H1 (cell line): ENCODE measurements at regions not wholly inside any gene's neighbourhood (a gene's known extent, or its start where the extent isn't known, plus 50 kb on each side); places are given as distances from the start of the nearest gene placed in this dataset.

Experiments
- CTCF ChIA-PET: fragments of 300-600 bp; sonication (Branson Sonifier 250); formaldehyde crosslinking; loops from one replicate; lab custom pipeline; 2021; ENCODE audit not compliant: partially characterized antibody; lab: Charles Lee
- POLR2A ChIA-PET: fragments of 300-600 bp; sonication (Branson Sonifier 250); formaldehyde crosslinking; loops from one replicate; lab custom pipeline; 2021; ENCODE audit warnings: inconsistent platforms; ENCODE audit not compliant: partially characterized antibody; lab: Charles Lee
- DNase-seq, 2 experiments: peaks; one replicate each; pipeline versions ENCODE4 v3.0.0 to v3.0.0-alpha.2; 2010 to 2022; ENCODE audit warnings: low spot score in 2 of 2, low read depth in 1 of 2, mixed read lengths in 1 of 2
- FAIRE-seq: peaks from 2 replicates; lab custom pipeline; 2011; peaks lifted over from hg19 to GRCh38; lab: Jason Lieb, UNC
- H2AFZ ChIP-seq: 2 replicates; pipeline ENCODE4 v1.8.1; 2012; ENCODE audit warnings: low read length, inconsistent platforms
- H2AK5ac ChIP-seq: 2 replicates; pipeline ENCODE4 v1.6.1; 2013; ENCODE audit warnings: low read depth, low read length
- H2BK120ac ChIP-seq: replicated peaks from 2 replicates; pipeline ENCODE3; 2013; ENCODE audit warnings: low read depth, low read length, inconsistent platforms
- H2BK12ac ChIP-seq: 2 replicates; pipeline ENCODE4 v1.6.1; 2013; ENCODE audit warnings: low read depth, low read length
- H2BK15ac ChIP-seq: 2 replicates; pipeline ENCODE4 v1.6.1; 2013; ENCODE audit warnings: low read length
- H2BK20ac ChIP-seq: 2 replicates; pipeline ENCODE4 v1.6.1; 2013; ENCODE audit warnings: low read length
- H2BK5ac ChIP-seq: 2 replicates; pipeline ENCODE4 v1.6.1; 2013; ENCODE audit warnings: low read depth, low read length
- H3K14ac ChIP-seq: 2 replicates; pipeline ENCODE4 v1.6.1; 2013; ENCODE audit warnings: inconsistent platforms; ENCODE audit not compliant: insufficient read length
- H3K18ac ChIP-seq: 2 replicates; pipeline ENCODE4 v1.6.1; 2013; ENCODE audit warnings: low read length; ENCODE audit errors: extremely low read depth
- H3K23ac ChIP-seq: 2 replicates; pipeline ENCODE4 v1.6.1; 2013; ENCODE audit warnings: inconsistent platforms; ENCODE audit not compliant: insufficient read length
- H3K23me2 ChIP-seq: 2 replicates; pipeline ENCODE4 v1.6.1; 2013; ENCODE audit warnings: low read depth, low read length
- H3K27ac ChIP-seq: 2 replicates; pipeline ENCODE4 v1.6.1; 2011; ENCODE audit warnings: low read depth, low read length, inconsistent platforms
- H3K27me3 ChIP-seq, 4 experiments: replicated peaks in 1 of 4; 1 replicate in 1 of 4; 2 replicates in 3 of 4; pipeline versions ENCODE4 v1.6.1 to v1.8.1; 2011 to 2013; ENCODE audit warnings: low read length in 3 of 4, mild to moderate bottlenecking in 3 of 4, inconsistent platforms in 2 of 4, mixed read lengths in 2 of 4, moderate library complexity in 1 of 4; ENCODE audit not compliant: control insufficient read depth in 3 of 4, insufficient read depth in 3 of 4; ENCODE audit errors: extremely low read depth in 1 of 4
- H3K36me3 ChIP-seq, 4 experiments: 2 replicates each; pipeline versions ENCODE4 v1.6.1 to v1.8.1; 2011 to 2013; ENCODE audit warnings: mild to moderate bottlenecking in 4 of 4, low read length in 3 of 4, moderate library complexity in 2 of 4, control low read depth in 1 of 4, inconsistent platforms in 1 of 4; ENCODE audit not compliant: insufficient read depth in 4 of 4, control insufficient read depth in 2 of 4
- H3K4ac ChIP-seq: replicated peaks from 2 replicates; pipeline ENCODE3; 2013; ENCODE audit warnings: low read length, low read depth, mixed read lengths, inconsistent platforms; ENCODE audit not compliant: insufficient read length
- H3K4me1 ChIP-seq, 4 experiments: replicated peaks in 1 of 4; 1 replicate in 1 of 4; 2 replicates in 3 of 4; pipeline versions ENCODE4 v1.6.1 to v1.8.1; 2011 to 2013; ENCODE audit warnings: low read length in 3 of 4, inconsistent platforms in 2 of 4, mixed read lengths in 1 of 4; ENCODE audit not compliant: insufficient read depth in 4 of 4, control insufficient read depth in 3 of 4
- H3K4me2 ChIP-seq, 2 experiments: 2 replicates each; pipeline versions ENCODE4 v1.6.1 to v1.8.1; 2011 to 2013; ENCODE audit warnings: low read depth in 2 of 2, low read length in 2 of 2, control low read depth in 1 of 2, inconsistent platforms in 1 of 2, mild to moderate bottlenecking in 1 of 2; ENCODE audit not compliant: insufficient read depth in 1 of 2
- H3K4me3 ChIP-seq, 4 experiments: fragments of 200-600, 300-600 bp in 1 of 4; sonication (generic), shearing (Covaris generic), sonication (Bioruptor Twin) in 1 of 4; 2 replicates each; pipeline versions ENCODE4 v1.5.1 to v1.8.1; 2011 to 2016; ENCODE audit warnings: low read length in 4 of 4, low read depth in 3 of 4, control low read depth in 2 of 4, inconsistent platforms in 2 of 4, mild to moderate bottlenecking in 2 of 4, mixed read lengths in 1 of 4, moderate library complexity in 1 of 4; ENCODE audit not compliant: insufficient read depth in 2 of 4; ENCODE audit errors: extremely low read depth in 1 of 4
- H3K56ac ChIP-seq: replicated peaks from 2 replicates; pipeline ENCODE3; 2013; ENCODE audit warnings: low read depth, mild to moderate bottlenecking, mixed read lengths, low read length, inconsistent platforms; ENCODE audit not compliant: insufficient read length
- H3K79me1 ChIP-seq: 2 replicates; pipeline ENCODE4 v1.6.1; 2013; ENCODE audit warnings: low read depth, low read length, control low read depth
- H3K79me2 ChIP-seq, 2 experiments: 2 replicates each; pipeline versions ENCODE4 v1.6.1 to v1.8.1; 2012 to 2013; ENCODE audit warnings: low read length in 2 of 2, mild to moderate bottlenecking in 2 of 2, inconsistent platforms in 1 of 2; ENCODE audit not compliant: insufficient read depth in 2 of 2, control insufficient read depth in 1 of 2
- H3K9ac ChIP-seq, 4 experiments: replicated peaks in 1 of 4; 1 replicate in 1 of 4; 2 replicates in 3 of 4; pipeline versions ENCODE4 v1.6.1 to v1.8.1; 2011 to 2013; ENCODE audit warnings: low read depth in 3 of 4, low read length in 3 of 4, control low read depth in 2 of 4, mild to moderate bottlenecking in 2 of 4, moderate library complexity in 2 of 4, inconsistent platforms in 1 of 4; ENCODE audit errors: extremely low read depth in 1 of 4
- H3K9me3 ChIP-seq, 2 experiments: 2 replicates each; pipeline versions ENCODE4 v1.6.1 to v1.8.1; 2012 to 2013; ENCODE audit warnings: mild to moderate bottlenecking in 2 of 2, moderate library complexity in 2 of 2, control low read depth in 1 of 2, inconsistent platforms in 1 of 2, low read depth in 1 of 2, low read length in 1 of 2, mixed read lengths in 1 of 2; ENCODE audit not compliant: insufficient read depth in 2 of 2
- H4K20me1 ChIP-seq, 2 experiments: replicated peaks in 1 of 2; 2 replicates each; pipeline versions ENCODE3 to v1.8.1; 2011 to 2013; ENCODE audit warnings: inconsistent platforms in 2 of 2, low read length in 2 of 2, mild to moderate bottlenecking in 1 of 2; ENCODE audit not compliant: insufficient read depth in 2 of 2, control insufficient read depth in 1 of 2
- H4K5ac ChIP-seq: 2 replicates; pipeline ENCODE4 v1.6.1; 2013; ENCODE audit warnings: low read length, low read depth, mixed read lengths, inconsistent platforms; ENCODE audit not compliant: insufficient read length
- H4K8ac ChIP-seq: 2 replicates; pipeline ENCODE4 v1.8.0; 2013; ENCODE audit warnings: mild to moderate bottlenecking, moderate library complexity, low read length, inconsistent platforms; ENCODE audit not compliant: insufficient read depth; ENCODE audit errors: extremely low read depth
- H4K91ac ChIP-seq: replicated peaks from 2 replicates; pipeline ENCODE3; 2013; ENCODE audit warnings: low read length, mixed read lengths, inconsistent platforms; ENCODE audit not compliant: insufficient read length
- ASH2L ChIP-seq: fragments of 200-600, 300-600 bp; sonication (generic); IDR thresholded peaks from one replicate; pipeline ENCODE4 v1.7.1; 2017; ENCODE audit warnings: low read length
- ATF2 ChIP-seq: IDR thresholded peaks from 2 replicates; pipeline ENCODE4 v1.6.1; 2012; ENCODE audit warnings: low read length, inconsistent platforms
- ATF3 ChIP-seq: IDR thresholded peaks from 2 replicates; pipeline ENCODE4 v1.6.1; 2011; ENCODE audit warnings: low read depth, mild to moderate bottlenecking, low read length; ENCODE audit not compliant: insufficient read depth
- CBX8 ChIP-seq: fragments of 300-800, 300-1000 bp; sonication (generic); IDR thresholded peaks from 2 replicates; pipeline ENCODE4 v1.7.1; 2016; ENCODE audit warnings: low read depth, low read length, borderline replicate concordance
- NANOG ChIP-seq: IDR thresholded peaks from 2 replicates; pipeline ENCODE4 v1.6.1; 2011; ENCODE audit warnings: low read length, low read depth, mild to moderate bottlenecking, inconsistent platforms; ENCODE audit not compliant: insufficient read depth, poor library complexity, severe bottlenecking
- RFX5 ChIP-seq: IDR thresholded peaks from 2 replicates; pipeline ENCODE4 v1.6.1; 2011; ENCODE audit warnings: low read depth, low read length, improper control_type of control experiment, borderline replicate concordance
- SIX5 ChIP-seq: IDR thresholded peaks from 2 replicates; pipeline ENCODE4 v1.6.1; 2011; ENCODE audit warnings: mild to moderate bottlenecking, low read depth, low read length
- SRF ChIP-seq: IDR thresholded peaks from 2 replicates; pipeline ENCODE4 v1.6.1; 2011; ENCODE audit warnings: mild to moderate bottlenecking, low read depth, low read length, moderate library complexity
- TAF1 ChIP-seq: IDR thresholded peaks from 2 replicates; pipeline ENCODE4 v1.6.1; 2011; ENCODE audit warnings: mild to moderate bottlenecking, low read depth, low read length
- TBP ChIP-seq: IDR thresholded peaks from 2 replicates; pipeline ENCODE4 v1.6.1; 2011; ENCODE audit warnings: low read depth, low read length, improper control_type of control experiment
- TEAD4 ChIP-seq: IDR thresholded peaks from 2 replicates; pipeline ENCODE4 v1.6.1; 2012; ENCODE audit warnings: low read depth, low read length, inconsistent platforms, mixed read lengths
- USF2 ChIP-seq: IDR thresholded peaks from 2 replicates; pipeline ENCODE4 v1.6.1; 2011; ENCODE audit warnings: low read length, improper control_type of control experiment
- YY1 ChIP-seq: IDR thresholded peaks from 2 replicates; pipeline ENCODE4 v1.6.1; 2011; ENCODE audit warnings: low read depth, mild to moderate bottlenecking, low read length
- WGBS, 2 experiments: shearing (Covaris generic) in 1 of 2; methylation state at CpG; one replicate each; pipeline versions ENCODE4 v1.1.6 to v1.1.7; 2013 to 2015; ENCODE audit warnings: low lambda C conversion rate in 2 of 2, mixed read lengths in 2 of 2, inconsistent platforms in 1 of 2, low coverage in 1 of 2, missing lambda C conversion rate in 1 of 2; ENCODE audit not compliant: insufficient replicate concordance in 2 of 2, insufficient coverage in 1 of 2, insufficient read length in 1 of 2; ENCODE audit errors: extremely low coverage in 1 of 2, missing lambda C conversion rate in 1 of 2; 5-methylcytosine and 5-hydroxymethylcytosine counted together

GRCh38 chr2:82657106-82657505 lies 1802.0 kb downstream of the SUCLG1 start:
- Histone ChIP-seq H4K8ac (no peak overlapping the region), H3K4me3 (no peak overlapping the region), H2BK120ac (no peak overlapping the region), H3K56ac (no peak overlapping the region), H4K20me1 (no peaks in the 10 kb centered on the region), H3K4me1 (no peaks in the 10 kb centered on the region), H3K4ac (no peak overlapping the region), H2BK12ac (no peak overlapping the region), H2BK20ac (no peak overlapping the region), H3K36me3 (no peaks in the 10 kb centered on the region), H4K5ac (no peak overlapping the region), H2AFZ (no peak overlapping the region), H4K91ac (no peak overlapping the region), H3K23me2 (no peaks in the 10 kb centered on the region), H3K9me3 (no peaks in the 10 kb centered on the region), H2BK15ac (no peak overlapping the region), H3K27me3 (no peaks in the 10 kb centered on the region), H3K14ac (no peak overlapping the region), H2BK5ac (no peak overlapping the region), H3K79me1 (no peaks in the 10 kb centered on the region), H3K27ac (no peak overlapping the region), H3K4me2 (no peak overlapping the region), H3K23ac (no peak overlapping the region), H3K79me2 (no peaks in the 10 kb centered on the region), H2AK5ac (no peak overlapping the region), H3K9ac (no peak overlapping the region), H3K18ac (no peak overlapping the region)
- WGBS, 2 experiments: 87% methylated on average over 2 of the region's 2 CpGs; no CpG with 5 or more reads in 1 of the 2 experiments
- CTCF ChIA-PET: no interaction called here
- POLR2A ChIA-PET: no interaction called here
- no peak for DNase-seq
- no peak for FAIRE-seq
- TF ChIP-seq CBX8: no peak
- no peak for TF ChIP-seq SIX5
- TF ChIP-seq NANOG: no peak
- TF ChIP-seq TBP: no peak
- TF ChIP-seq YY1: no peak
- TF ChIP-seq TAF1: no peak
- TF ChIP-seq ASH2L: no peak
- TF ChIP-seq TEAD4: no peak
- no peak for TF ChIP-seq ATF3
- no peak for TF ChIP-seq SRF
- TF ChIP-seq ATF2: no peak
- no peak for TF ChIP-seq USF2
- no peak for TF ChIP-seq RFX5
